HL-60 (cell line): ENCODE measurements at regions not wholly inside any gene's neighbourhood (a gene's known extent, or its start where the extent isn't known, plus 50 kb on each side); places are given as distances from the start of the nearest gene placed in this dataset.
A peak's percentile ranks its signal among the peaks of the same experiment; 100 is the strongest.

Experiments
- DNase-seq, 2 experiments: peaks; one replicate each; pipeline ENCODE4 v3.0.0-alpha.2; 2010 to 2020; ENCODE audit warnings: low read depth in 1 of 2, low spot score in 1 of 2
- H3K27ac ChIP-seq: fragments of 250-450 bp; sonication (Bioruptor Pico); replicated peaks from 2 replicates; pipeline ENCODE4 v1.5.1; 2020; ENCODE audit warnings: mild to moderate bottlenecking, moderate library complexity
- H3K27me3 ChIP-seq: fragments of 250-450 bp; sonication (Bioruptor Pico); 2 replicates; pipeline ENCODE4 v1.5.1; 2021; ENCODE audit warnings: mild to moderate bottlenecking, moderate library complexity; ENCODE audit not compliant: insufficient read depth, poor library complexity, severe bottlenecking
- H3K4me3 ChIP-seq: replicated peaks from 2 replicates; pipeline ENCODE4 v1.5.1; 2011; ENCODE audit warnings: mild to moderate bottlenecking, control low read depth, low read length; ENCODE audit not compliant: insufficient read depth
- CTCF ChIP-seq: IDR thresholded peaks from one replicate; pipeline ENCODE4 v1.5.1; 2011; ENCODE audit warnings: low read length, control low read depth, inconsistent platforms; ENCODE audit not compliant: insufficient read depth
- GABPA ChIP-seq: IDR thresholded peaks from 2 replicates; pipeline ENCODE4 v1.6.1; 2012; ENCODE audit warnings: low read depth
- POLR2AphosphoS5 ChIP-seq: IDR thresholded peaks from 2 replicates; pipeline ENCODE4 v1.6.1; 2012; ENCODE audit warnings: low read depth
- REST ChIP-seq: IDR thresholded peaks from 2 replicates; pipeline ENCODE4 v1.6.1; 2012; ENCODE audit warnings: low read depth; ENCODE audit not compliant: insufficient replicate concordance
- SPI1 ChIP-seq: IDR thresholded peaks from 2 replicates; pipeline ENCODE4 v1.6.1; 2012; ENCODE audit warnings: low read depth, mild to moderate bottlenecking, borderline replicate concordance

DNA sequence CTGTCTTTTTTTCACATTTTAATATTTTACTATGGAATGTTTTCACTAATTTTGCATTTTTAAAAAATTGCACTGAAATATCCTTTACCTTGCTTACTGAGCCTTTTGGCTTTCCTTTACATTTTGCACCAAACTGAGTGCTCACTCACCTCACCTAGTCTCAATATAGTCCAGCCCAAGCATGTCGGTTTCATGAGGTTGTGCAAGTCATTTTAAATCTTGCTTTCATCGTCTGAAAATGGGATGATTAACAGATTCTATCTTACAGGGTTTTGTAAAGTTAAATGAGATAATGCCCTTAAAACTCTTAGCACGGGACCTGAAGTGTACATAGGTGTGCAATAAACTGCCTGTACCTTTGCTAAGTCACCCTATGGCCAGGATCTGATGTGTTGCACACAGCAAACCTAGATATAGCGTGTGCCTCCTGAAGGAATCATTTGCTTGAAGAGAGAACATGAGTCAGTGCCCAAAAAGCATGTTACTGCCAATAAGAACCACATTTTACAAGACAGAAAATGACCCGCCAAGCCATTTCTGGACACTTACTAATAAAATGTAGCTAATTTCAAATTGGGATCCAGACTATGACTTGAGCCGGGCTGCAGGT is 199.8 kb downstream of the JCAD start:
- H3K4me3 ChIP-seq = no peak overlapping the region
- TF ChIP-seq POLR2AphosphoS5 (no peak), SPI1 (no peak), GABPA (no peak), CTCF (no peak), REST (no peak)
- no peak overlapping the region for H3K27ac ChIP-seq
- no peaks in the 10 kb centered on the region for H3K27me3 ChIP-seq
- DNase-seq = no peak

DNA sequence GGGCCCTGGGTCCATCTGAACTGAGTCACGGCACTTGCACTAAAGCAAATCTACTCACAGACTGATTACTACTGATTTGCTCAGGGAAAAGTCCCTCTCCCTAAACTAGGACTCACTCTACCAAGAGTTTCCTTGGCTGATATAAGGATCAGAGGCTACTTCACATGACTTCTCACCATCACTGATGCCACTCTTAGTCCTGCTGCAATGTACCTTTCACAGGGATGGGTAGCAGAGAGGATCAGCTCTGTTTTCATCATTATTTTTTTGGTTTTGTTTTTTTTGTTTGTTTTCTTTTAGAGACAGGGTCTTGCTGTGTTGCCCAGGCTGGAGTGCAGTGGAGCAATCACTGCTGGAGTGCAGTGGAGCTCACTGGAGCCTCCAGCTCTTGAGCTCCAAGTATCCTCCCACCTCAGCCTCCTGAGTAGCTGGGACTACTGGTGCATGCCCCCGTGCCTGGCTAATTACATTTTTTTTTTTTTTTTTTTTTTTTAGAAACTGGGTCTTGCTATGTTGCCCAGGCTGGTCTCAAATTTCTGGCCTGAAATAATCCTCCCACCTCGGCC is 200.6 kb downstream of the JCAD start:
- H3K27me3 ChIP-seq = no peaks in the 10 kb centered on the region
- no peak for DNase-seq
- no peak overlapping the region for H3K27ac ChIP-seq
- no peak for TF ChIP-seq REST
- no peak for TF ChIP-seq GABPA
- TF ChIP-seq CTCF = no peak
- no peak for TF ChIP-seq SPI1
- TF ChIP-seq POLR2AphosphoS5 = no peak
- no peak overlapping the region for H3K4me3 ChIP-seq

- peak in 1 of 2 experiments; percentile 1 for DNase-seq
- Histone ChIP-seq H3K27ac (no peak overlapping the region), H3K4me3 (no peak overlapping the region), H3K27me3 (no peaks in the 10 kb centered on the region)
- TF ChIP-seq CTCF (no peak), POLR2AphosphoS5 (no peak), GABPA (no peak), REST (no peak), SPI1 (no peak)
Measured at GRCh38 chr10:29857843-29858701, 201.3 kb downstream of the JCAD start.
